ENCODE measurements at regions not wholly inside any gene's neighbourhood (a gene's known extent, or its start where the extent isn't known, plus 50 kb on each side); places are given as distances from the start of the nearest gene placed in this dataset.
"Not testable (repeated sequence)": the region's sequence is repeated elsewhere in the genome, so short reads cannot be mapped to it uniquely, and the experiment has no call there.

GRCh38 chr12:93085383-93086287 lies 156.5 kb upstream of the EEA1 start:
- Histone ChIP-seq H3K4me1 (ENCODE audit: control insufficient read depth, insufficient read depth, low read length) (peaks cover 2% of the 10 kb centered on the region), H3K27me3 (ENCODE audit: control insufficient read depth, insufficient read depth) (no peaks in the 10 kb centered on the region), H3K4me3 (ENCODE audit: low read length) (no peak overlapping the region), H3K9me3 (ENCODE audit: control insufficient read depth, low read length) (no peaks in the 10 kb centered on the region), H3K27ac (ENCODE audit: low read length) (no peak overlapping the region)
- no peak for DNase-seq
- no peak for ATAC-seq
- intact Hi-C loops (cut with DNase I): no loop called here
- 89% methylated on average over 4 of the region's 4 CpGs for WGBS

GRCh38 chr12:93086288-93086727 lies 157.2 kb upstream of the EEA1 start:
- no peaks in the 10 kb centered on the region for H3K27me3 ChIP-seq (ENCODE audit: control insufficient read depth, insufficient read depth)
- DNase-seq: no peak
- H3K4me3 ChIP-seq (ENCODE audit: low read length): no peak overlapping the region
- no peak overlapping the region for H3K27ac ChIP-seq (ENCODE audit: low read length)
- H3K9me3 ChIP-seq (ENCODE audit: control insufficient read depth, low read length): no peaks in the 10 kb centered on the region
- intact Hi-C loops (cut with DNase I): no loop called here
- H3K4me1 ChIP-seq (ENCODE audit: control insufficient read depth, insufficient read depth, low read length): peaks cover 2% of the 10 kb centered on the region
- ATAC-seq: no peak
- 98% methylated on average over 3 of the region's 3 CpGs for WGBS

GRCh38 chr12:93087840-93088610 lies 158.9 kb upstream of the EEA1 start:
- no peaks in the 10 kb centered on the region for H3K27me3 ChIP-seq (ENCODE audit: control insufficient read depth, insufficient read depth)
- H3K4me3 ChIP-seq (ENCODE audit: low read length): no peak overlapping the region
- peaks cover 2% of the 10 kb centered on the region for H3K4me1 ChIP-seq (ENCODE audit: control insufficient read depth, insufficient read depth, low read length)
- WGBS: 74% methylated on average over 6 of the region's 6 CpGs
- no peak overlapping the region for H3K27ac ChIP-seq (ENCODE audit: low read length)
- ATAC-seq (no peak), DNase-seq (no peak)
- intact Hi-C loops (cut with DNase I): no loop called here
- no peaks in the 10 kb centered on the region for H3K9me3 ChIP-seq (ENCODE audit: control insufficient read depth, low read length)

- Histone ChIP-seq H3K4me3 (ENCODE audit: low read length) (no peak overlapping the region), H3K9me3 (ENCODE audit: control insufficient read depth, low read length) (no peaks in the 10 kb centered on the region), H3K4me1 (ENCODE audit: control insufficient read depth, insufficient read depth, low read length) (peaks cover 2% of the 10 kb centered on the region), H3K27me3 (ENCODE audit: control insufficient read depth, insufficient read depth) (no peaks in the 10 kb centered on the region), H3K27ac (ENCODE audit: low read length) (no peak overlapping the region)
- ATAC-seq: peak in 1 of 2 donors; percentile 25
- WGBS: 62% methylated on average over 5 of the region's 5 CpGs
- DNase-seq: no peak
- intact Hi-C loops (cut with DNase I): no loop called here
These were observed 160.9 kb upstream of the EEA1 start for GRCh38 chr12:93089805-93090569.

GRCh38 chr12:93090731-93091172 lies 161.7 kb upstream of the EEA1 start:
- no peak for ATAC-seq

GRCh38 chr12:93091886-93092648 lies 163.0 kb upstream of the EEA1 start:
- Histone ChIP-seq H3K4me1 (ENCODE audit: control insufficient read depth, insufficient read depth, low read length) (no peaks in the 10 kb centered on the region), H3K27me3 (ENCODE audit: control insufficient read depth, insufficient read depth) (no peaks in the 10 kb centered on the region), H3K4me3 (ENCODE audit: low read length) (no peak overlapping the region), H3K27ac (ENCODE audit: low read length) (no peak overlapping the region), H3K9me3 (ENCODE audit: control insufficient read depth, low read length) (no peaks in the 10 kb centered on the region)
- intact Hi-C loops (cut with DNase I): no loop called here
- WGBS: 85% methylated on average over 6 of the region's 6 CpGs
- DNase-seq (no peak), ATAC-seq (no peak)

More at GRCh38 chr12:93090731-93091172, 161.7 kb upstream of the EEA1 start:
- Histone ChIP-seq H3K4me3 (ENCODE audit: low read length) (no peak overlapping the region), H3K4me1 (ENCODE audit: control insufficient read depth, insufficient read depth, low read length) (no peaks in the 10 kb centered on the region), H3K27ac (ENCODE audit: low read length) (no peak overlapping the region), H3K9me3 (ENCODE audit: control insufficient read depth, low read length) (no peaks in the 10 kb centered on the region), H3K27me3 (ENCODE audit: control insufficient read depth, insufficient read depth) (no peaks in the 10 kb centered on the region)
- no peak for DNase-seq
- intact Hi-C loops (cut with DNase I): no loop called here

- Histone ChIP-seq H3K4me3 (ENCODE audit: low read length) (no peak overlapping the region), H3K9me3 (ENCODE audit: control insufficient read depth, low read length) (no peaks in the 10 kb centered on the region), H3K4me1 (ENCODE audit: control insufficient read depth, insufficient read depth, low read length) (no peaks in the 10 kb centered on the region), H3K27ac (ENCODE audit: low read length) (no peak overlapping the region), H3K27me3 (ENCODE audit: control insufficient read depth, insufficient read depth) (no peaks in the 10 kb centered on the region)
- 91% methylated on average over 6 of the region's 6 CpGs for WGBS
- ATAC-seq (no peak), DNase-seq (no peak)
- intact Hi-C loops (cut with DNase I): no loop called here
These were observed 163.5 kb upstream of the EEA1 start for GRCh38 chr12:93092649-93092945.

GRCh38 chr12:93093243-93093642 lies 164.1 kb upstream of the EEA1 start:
- Histone ChIP-seq H3K27ac (ENCODE audit: low read length) (no peak overlapping the region), H3K27me3 (ENCODE audit: control insufficient read depth, insufficient read depth) (no peaks in the 10 kb centered on the region), H3K9me3 (ENCODE audit: control insufficient read depth, low read length) (no peaks in the 10 kb centered on the region), H3K4me1 (ENCODE audit: control insufficient read depth, insufficient read depth, low read length) (no peaks in the 10 kb centered on the region), H3K4me3 (ENCODE audit: low read length) (no peak overlapping the region)
- intact Hi-C loops (cut with DNase I): no loop called here
- ATAC-seq (no peak), DNase-seq (no peak)
- 88% methylated on average over 3 of the region's 3 CpGs for WGBS

GRCh38 chr12:93094222-93094621 lies 165.1 kb upstream of the EEA1 start:
- H3K27ac ChIP-seq (ENCODE audit: low read length); DNase-seq; H3K4me1 ChIP-seq (ENCODE audit: control insufficient read depth, insufficient read depth, low read length); H3K9me3 ChIP-seq (ENCODE audit: control insufficient read depth, low read length); ATAC-seq; H3K27me3 ChIP-seq (ENCODE audit: control insufficient read depth, insufficient read depth); intact Hi-C loops (cut with DNase I); H3K4me3 ChIP-seq (ENCODE audit: low read length): not testable (repeated sequence)
- 81% methylated on average over 9 of the region's 9 CpGs for WGBS

- intact Hi-C loops (cut with DNase I): no loop called here
- H3K4me1 ChIP-seq (ENCODE audit: control insufficient read depth, insufficient read depth, low read length): no peaks in the 10 kb centered on the region
- no peaks in the 10 kb centered on the region for H3K9me3 ChIP-seq (ENCODE audit: control insufficient read depth, low read length)
- 81% methylated on average over 7 of the region's 7 CpGs for WGBS
- H3K27me3 ChIP-seq (ENCODE audit: control insufficient read depth, insufficient read depth): no peaks in the 10 kb centered on the region
- H3K27ac ChIP-seq (ENCODE audit: low read length): no peak overlapping the region
- no peak for ATAC-seq
- no peak for DNase-seq
- H3K4me3 ChIP-seq (ENCODE audit: low read length): no peak overlapping the region
These were observed 166.1 kb upstream of the EEA1 start for GRCh38 chr12:93094988-93095737.
